Activated T-helper 1 cell treated with anti-CD3 and anti-CD28 coated beads, Interleukin-2, amount 50 U/mL, for 16 hours (primary cell): ENCODE measurements at regions not wholly inside any gene's neighbourhood (a gene's known extent, or its start where the extent isn't known, plus 50 kb on each side); places are given as distances from the start of the nearest gene placed in this dataset.

Experiments
- DNase-seq, 2 donors: peaks; one replicate each; pipeline ENCODE4 v3.0.0-alpha.2; 2020; ENCODE audit warnings: low read depth in 1 of 2, low spot score in 1 of 2

- DNase-seq = no peak
Observed at GRCh38 chr15:95470997-95471689, 859.4 kb upstream of the NR2F2 start.

GRCh38 chr15:95471690-95472086, 858.8 kb upstream of the NR2F2 start:
- DNase-seq = no peak

- no peak for DNase-seq
Observed at GRCh38 chr15:95475067-95475466, 855.4 kb upstream of the NR2F2 start.

GRCh38 chr15:95479308-95479707, 851.2 kb upstream of the NR2F2 start:
- DNase-seq = no peak

GRCh38 chr15:95485367-95485766, 845.1 kb upstream of the NR2F2 start:
- DNase-seq = no peak

GRCh38 chr15:95486224-95486623, 844.3 kb upstream of the NR2F2 start:
- no peak for DNase-seq

- no peak for DNase-seq
Observed at GRCh38 chr15:95489103-95489502, 841.4 kb upstream of the NR2F2 start.

GRCh38 chr15:95492388-95493070, 838.0 kb upstream of the NR2F2 start:
- no peak for DNase-seq

- no peak for DNase-seq
Observed at GRCh38 chr15:95494971-95495541, 835.4 kb upstream of the NR2F2 start.

GRCh38 chr15:95497634-95498033, 832.9 kb upstream of the NR2F2 start:
- no peak for DNase-seq

- no peak for DNase-seq
Observed at GRCh38 chr15:95498961-95499360, 831.5 kb upstream of the NR2F2 start.

- DNase-seq = no peak
Observed at GRCh38 chr15:95499397-95499796, 831.1 kb upstream of the NR2F2 start.

- DNase-seq = no peak
Observed at GRCh38 chr15:95501865-95502264, 828.6 kb upstream of the NR2F2 start.

- no peak for DNase-seq
Observed at GRCh38 chr15:95503107-95503506, 827.4 kb upstream of the NR2F2 start.

- DNase-seq = no peak
Observed at GRCh38 chr15:95503640-95504225, 826.8 kb upstream of the NR2F2 start.

GRCh38 chr15:95511671-95512070, 818.8 kb upstream of the NR2F2 start:
- DNase-seq = no peak

GRCh38 chr15:95512906-95513305, 817.6 kb upstream of the NR2F2 start:
- no peak for DNase-seq

GRCh38 chr15:95519887-95520286, 810.6 kb upstream of the NR2F2 start:
- DNase-seq = no peak

- no peak for DNase-seq
Observed at GRCh38 chr15:95520511-95520910, 810.0 kb upstream of the NR2F2 start.

- DNase-seq = no peak
Observed at GRCh38 chr15:95520922-95521321, 809.6 kb upstream of the NR2F2 start.

GRCh38 chr15:95522533-95522932, 808.0 kb upstream of the NR2F2 start:
- no peak for DNase-seq

GRCh38 chr15:95528920-95529319, 801.6 kb upstream of the NR2F2 start:
- no peak for DNase-seq
